Mesothelial cell of epicardium (in vitro differentiated cells): ENCODE measurements at regions not wholly inside any gene's neighbourhood (a gene's known extent, or its start where the extent isn't known, plus 50 kb on each side); places are given as distances from the start of the nearest gene placed in this dataset.

ENCODE experiments used
- DNase-seq, 2 experiments: peaks; one replicate each; pipeline ENCODE4 v3.0.0; 2021; ENCODE audit warnings: low spot score in 2 of 2; ENCODE audit not compliant: unreplicated experiment in 2 of 2
- H3K27ac Mint-ChIP-seq: 2 replicates; pipeline ENCODE4 v1.8.0; 2021; ENCODE audit warnings: mixed read lengths
- H3K27me3 Mint-ChIP-seq: 2 replicates; pipeline ENCODE4 v1.8.0; 2021; ENCODE audit warnings: low read depth, mixed read lengths
- H3K36me3 Mint-ChIP-seq: 2 replicates; pipeline ENCODE4 v1.8.0; 2021; ENCODE audit warnings: mixed read lengths
- H3K4me1 Mint-ChIP-seq: 2 replicates; pipeline ENCODE4 v1.8.0; 2021; ENCODE audit warnings: mixed read lengths
- H3K4me3 Mint-ChIP-seq: 2 replicates; pipeline ENCODE4 v1.8.0; 2021; ENCODE audit warnings: mild to moderate bottlenecking, moderate library complexity, mixed read lengths
- H3K9me3 Mint-ChIP-seq: 2 replicates; pipeline ENCODE4 v1.8.0; 2021; ENCODE audit warnings: mixed read lengths
- CTCF ChIP-seq: fragments of 200-600 bp; sonication (generic); IDR thresholded peaks from one replicate; pipeline ENCODE4 v1.5.0; 2021; ENCODE audit warnings: antibody characterized with exemption; ENCODE audit not compliant: unreplicated experiment

GRCh38 chr14:38490273-38490672 is 234.4 kb upstream of the CLEC14A start:
- TF ChIP-seq CTCF = no peak
- no peaks in the 10 kb centered on the region for H3K4me1 Mint-ChIP-seq
- DNase-seq = no peak
- no peaks in the 10 kb centered on the region for H3K27me3 Mint-ChIP-seq
- no peak overlapping the region for H3K27ac Mint-ChIP-seq
- peaks cover 38% of the 10 kb centered on the region for H3K9me3 Mint-ChIP-seq
- H3K36me3 Mint-ChIP-seq = no peaks in the 10 kb centered on the region
- no peak overlapping the region for H3K4me3 Mint-ChIP-seq

- H3K9me3 Mint-ChIP-seq = peaks cover 13% of the 10 kb centered on the region
- no peak overlapping the region for H3K27ac Mint-ChIP-seq
- H3K4me3 Mint-ChIP-seq = no peak overlapping the region
- no peaks in the 10 kb centered on the region for H3K4me1 Mint-ChIP-seq
- H3K36me3 Mint-ChIP-seq = no peaks in the 10 kb centered on the region
- no peak for DNase-seq
- no peak for TF ChIP-seq CTCF
- H3K27me3 Mint-ChIP-seq = no peaks in the 10 kb centered on the region
Measured at GRCh38 chr14:38485026-38485425, 229.1 kb upstream of the CLEC14A start.

GRCh38 chr14:38481952-38482678 is 226.2 kb upstream of the CLEC14A start:
- Mint-ChIP-seq H3K4me3 (no peak overlapping the region), H3K9me3 (peaks cover 24% of the 10 kb centered on the region), H3K27me3 (no peaks in the 10 kb centered on the region), H3K36me3 (peaks cover 1% of the 10 kb centered on the region), H3K27ac (no peak overlapping the region), H3K4me1 (no peaks in the 10 kb centered on the region)
- no peak for TF ChIP-seq CTCF
- no peak for DNase-seq

- Mint-ChIP-seq H3K36me3 (no peaks in the 10 kb centered on the region), H3K27me3 (no peaks in the 10 kb centered on the region), H3K4me1 (no peaks in the 10 kb centered on the region), H3K9me3 (peaks cover 15% of the 10 kb centered on the region), H3K4me3 (no peak overlapping the region), H3K27ac (no peak overlapping the region)
- no peak for TF ChIP-seq CTCF
- DNase-seq = no peak
Measured at GRCh38 chr14:38469156-38469555, 213.3 kb upstream of the CLEC14A start.

GRCh38 chr14:38442208-38442607 is 186.3 kb upstream of the CLEC14A start:
- Mint-ChIP-seq H3K27me3 (no peaks in the 10 kb centered on the region), H3K36me3 (no peaks in the 10 kb centered on the region), H3K4me1 (no peaks in the 10 kb centered on the region), H3K27ac (no peak overlapping the region), H3K9me3 (peaks cover 42% of the 10 kb centered on the region), H3K4me3 (no peak overlapping the region)
- no peak for DNase-seq
- TF ChIP-seq CTCF = no peak

- Mint-ChIP-seq H3K9me3 (no peaks in the 10 kb centered on the region), H3K27ac (no peak overlapping the region), H3K4me3 (no peak overlapping the region), H3K4me1 (no peaks in the 10 kb centered on the region), H3K27me3 (no peaks in the 10 kb centered on the region), H3K36me3 (no peaks in the 10 kb centered on the region)
- TF ChIP-seq CTCF = no peak
- no peak for DNase-seq
Measured at GRCh38 chr14:38432186-38432585, 176.3 kb upstream of the CLEC14A start.
